GM12878 (cell line): ENCODE measurements at regions not wholly inside any gene's neighbourhood (a gene's known extent, or its start where the extent isn't known, plus 50 kb on each side); places are given as distances from the start of the nearest gene placed in this dataset. TPM values are rescaled to one million over a fixed set of nuclear protein-coding genes. Genes with fewer than 3 reads are reported as not detected.

Experiments
- small RNA-seq: library from RNA; depleted of rRNA; stranded (forward); fragments of <200 nt; gene quantifications from one replicate; pipeline ENCODE3, GENCODE V24; 2014
- TF ChIP-seq, protein P1 (sequence below): IDR thresholded peaks from 2 replicates; pipeline ENCODE4 v1.6.1; 2011; ENCODE audit warnings: borderline replicate concordance, low read depth, mild to moderate bottlenecking, moderate library complexity, mixed read lengths, low read length; ENCODE audit not compliant: insufficient read depth; ENCODE audit errors: extremely low read length

DNA sequence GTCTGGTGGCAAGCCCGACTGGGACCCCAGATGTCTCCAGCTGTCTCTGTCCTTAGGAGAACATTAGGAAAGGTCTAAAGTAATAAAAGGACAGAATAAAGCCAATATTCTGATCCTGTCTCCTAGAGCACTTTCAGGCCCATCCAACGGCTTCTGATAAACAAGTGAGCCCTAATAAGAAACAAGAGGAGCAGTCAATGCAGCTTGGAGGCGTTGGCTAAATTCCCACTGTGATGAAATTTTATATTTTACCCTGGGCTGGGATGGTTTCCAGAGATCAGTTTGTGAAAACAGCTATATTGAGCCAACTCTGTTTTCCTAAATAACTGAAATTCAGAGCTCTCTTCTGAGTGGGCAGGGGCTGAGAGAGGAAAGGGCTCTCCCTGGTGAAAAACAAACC is 55.5 kb upstream of the SRRM4 start (continued):
- TF ChIP-seq, protein P1, sequence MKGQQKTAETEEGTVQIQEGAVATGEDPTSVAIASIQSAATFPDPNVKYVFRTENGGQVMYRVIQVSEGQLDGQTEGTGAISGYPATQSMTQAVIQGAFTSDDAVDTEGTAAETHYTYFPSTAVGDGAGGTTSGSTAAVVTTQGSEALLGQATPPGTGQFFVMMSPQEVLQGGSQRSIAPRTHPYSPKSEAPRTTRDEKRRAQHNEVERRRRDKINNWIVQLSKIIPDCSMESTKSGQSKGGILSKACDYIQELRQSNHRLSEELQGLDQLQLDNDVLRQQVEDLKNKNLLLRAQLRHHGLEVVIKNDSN = no peak

Small RNA genes in the stretch of these regions (small RNA-seq; reads per million reads assigned to genes)
- gene RF00428 (not detected), gene RNA5SP374 (not detected)
